ENCODE measurements at regions not wholly inside any gene's neighbourhood (a gene's known extent, or its start where the extent isn't known, plus 50 kb on each side); places are given as distances from the start of the nearest gene placed in this dataset.

- intact Hi-C loops (cut with micrococcal nuclease; ENCODE audit: unreplicated experiment): no loop called here
- no peak overlapping the region for H3K27ac ChIP-seq (ENCODE audit: low read depth, low read length, poor library complexity, severe bottlenecking)
These were observed 454.7 kb upstream of the TSHZ3 start for GRCh38 chr19:31803835-31804446.

DNA sequence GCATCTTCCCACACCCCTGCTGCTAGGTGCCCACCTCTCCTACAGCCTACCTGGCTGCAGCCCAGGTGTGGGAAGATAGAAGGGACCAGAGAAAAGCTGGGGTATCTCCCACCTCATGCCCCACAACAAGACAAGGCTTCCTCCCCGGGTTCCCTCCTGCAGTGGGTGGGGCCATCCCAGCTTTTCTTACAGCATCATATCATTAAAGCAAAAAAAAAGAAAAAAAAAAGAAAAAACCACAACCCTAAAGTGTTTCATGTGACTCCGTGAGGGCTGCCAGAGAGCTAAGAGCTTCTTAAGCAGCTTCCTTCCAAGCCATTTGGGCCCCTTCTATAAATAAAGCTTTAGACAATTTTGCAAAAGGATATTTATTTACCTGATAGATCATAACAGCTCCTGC, 455.4 kb upstream of the TSHZ3 start:
- TF ChIP-seq EZH2phosphoT487 (IDR thresholded peaks at IDR 0.05; ENCODE audit: borderline replicate concordance, low read depth, low read length): no peak
- ChIA-PET CTCF (ENCODE audit: unreplicated experiment) (no interaction called here), POLR2A (no interaction called here)
- Histone ChIP-seq H4K20me1 (ENCODE audit: insufficient read depth, low read length) (no peaks in the 10 kb centered on the region), H3K27ac (ENCODE audit: low read depth, low read length, poor library complexity, severe bottlenecking) (no peak overlapping the region), H3K4me2 (ENCODE audit: low read length) (no peak overlapping the region), H3K9me2 (ENCODE audit: insufficient read depth, low read length) (no peaks in the 10 kb centered on the region), H3K9me3 (ENCODE audit: low read length) (no peaks in the 10 kb centered on the region), H3K4me1 (ENCODE audit: insufficient read depth, low read length, poor library complexity, severe bottlenecking) (no peaks in the 10 kb centered on the region), H3K79me2 (ENCODE audit: insufficient read depth, low read depth, low read length) (no peaks in the 10 kb centered on the region), H3K4me3 (ENCODE audit: low read depth, low read length, poor library complexity, severe bottlenecking) (no peak overlapping the region), H2AFZ (ENCODE audit: low read length) (no peak overlapping the region), H3K36me3 (ENCODE audit: insufficient read depth, low read length) (no peaks in the 10 kb centered on the region)
- intact Hi-C loops (cut with micrococcal nuclease; ENCODE audit: unreplicated experiment): no loop called here
- DNase-seq (ENCODE audit: low spot score): no peak
- BruUV-seq (replicated peaks): no TSS peak

More at GRCh38 chr19:31803835-31804446, 454.7 kb upstream of the TSHZ3 start:
- H4K20me1 ChIP-seq (ENCODE audit: insufficient read depth, low read length): no peaks in the 10 kb centered on the region
- CTCF ChIA-PET (ENCODE audit: unreplicated experiment): no interaction called here
- no peaks in the 10 kb centered on the region for H3K36me3 ChIP-seq (ENCODE audit: insufficient read depth, low read length)
- H3K4me3 ChIP-seq (ENCODE audit: low read depth, low read length, poor library complexity, severe bottlenecking): no peak overlapping the region
- no peaks in the 10 kb centered on the region for H3K9me3 ChIP-seq (ENCODE audit: low read length)
- no TSS peak for BruUV-seq (replicated peaks)
- no peaks in the 10 kb centered on the region for H3K9me2 ChIP-seq (ENCODE audit: insufficient read depth, low read length)
- DNase-seq (ENCODE audit: low spot score): no peak
- POLR2A ChIA-PET: no interaction called here
- H2AFZ ChIP-seq (ENCODE audit: low read length): no peak overlapping the region
- H3K4me1 ChIP-seq (ENCODE audit: insufficient read depth, low read length, poor library complexity, severe bottlenecking): no peaks in the 10 kb centered on the region
- H3K79me2 ChIP-seq (ENCODE audit: insufficient read depth, low read depth, low read length): no peaks in the 10 kb centered on the region
- no peak overlapping the region for H3K4me2 ChIP-seq (ENCODE audit: low read length)
- TF ChIP-seq EZH2phosphoT487 (IDR thresholded peaks at IDR 0.05; ENCODE audit: borderline replicate concordance, low read depth, low read length): no peak
- TF ChIP-seq, protein P1, sequence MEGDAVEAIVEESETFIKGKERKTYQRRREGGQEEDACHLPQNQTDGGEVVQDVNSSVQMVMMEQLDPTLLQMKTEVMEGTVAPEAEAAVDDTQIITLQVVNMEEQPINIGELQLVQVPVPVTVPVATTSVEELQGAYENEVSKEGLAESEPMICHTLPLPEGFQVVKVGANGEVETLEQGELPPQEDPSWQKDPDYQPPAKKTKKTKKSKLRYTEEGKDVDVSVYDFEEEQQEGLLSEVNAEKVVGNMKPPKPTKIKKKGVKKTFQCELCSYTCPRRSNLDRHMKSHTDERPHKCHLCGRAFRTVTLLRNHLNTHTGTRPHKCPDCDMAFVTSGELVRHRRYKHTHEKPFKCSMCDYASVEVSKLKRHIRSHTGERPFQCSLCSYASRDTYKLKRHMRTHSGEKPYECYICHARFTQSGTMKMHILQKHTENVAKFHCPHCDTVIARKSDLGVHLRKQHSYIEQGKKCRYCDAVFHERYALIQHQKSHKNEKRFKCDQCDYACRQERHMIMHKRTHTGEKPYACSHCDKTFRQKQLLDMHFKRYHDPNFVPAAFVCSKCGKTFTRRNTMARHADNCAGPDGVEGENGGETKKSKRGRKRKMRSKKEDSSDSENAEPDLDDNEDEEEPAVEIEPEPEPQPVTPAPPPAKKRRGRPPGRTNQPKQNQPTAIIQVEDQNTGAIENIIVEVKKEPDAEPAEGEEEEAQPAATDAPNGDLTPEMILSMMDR (conservative IDR thresholded peaks at IDR 0.05; ENCODE audit: low read length): no peak

DNA sequence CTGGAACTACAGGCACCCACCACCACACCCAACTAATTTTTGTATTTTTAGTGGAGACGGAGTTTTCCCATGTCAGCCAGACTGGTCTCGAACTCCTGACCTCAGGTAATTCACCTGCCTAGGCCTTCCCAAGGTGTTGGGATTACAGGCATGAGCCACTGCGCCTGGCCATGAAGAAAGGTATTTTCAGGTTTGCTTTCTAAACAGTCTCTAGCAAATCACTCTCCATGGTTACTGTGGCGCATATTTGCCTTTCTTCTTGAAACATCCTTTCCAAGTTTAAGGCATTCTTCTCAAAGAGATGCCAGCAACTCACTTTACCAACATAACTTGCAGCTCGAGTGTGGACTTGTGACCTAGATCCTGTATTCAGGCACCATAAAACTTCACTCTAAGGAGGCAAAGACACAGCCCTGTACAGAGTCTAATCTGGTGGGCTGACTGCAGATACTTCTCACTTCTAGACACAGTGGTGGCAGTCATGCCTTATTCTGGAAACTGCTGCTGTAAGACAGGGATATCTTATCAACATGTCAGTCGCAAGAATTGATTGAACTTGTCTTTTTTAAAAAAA, 461.4 kb upstream of the TSHZ3 start:
- Histone ChIP-seq H4K20me1 (ENCODE audit: insufficient read depth, low read length) (no peaks in the 10 kb centered on the region), H3K79me2 (ENCODE audit: insufficient read depth, low read depth, low read length) (no peaks in the 10 kb centered on the region), H2AFZ (ENCODE audit: low read length) (no peak overlapping the region), H3K9me3 (ENCODE audit: low read length) (no peaks in the 10 kb centered on the region), H3K4me2 (ENCODE audit: low read length) (no peak overlapping the region), H3K36me3 (ENCODE audit: insufficient read depth, low read length) (no peaks in the 10 kb centered on the region), H3K4me1 (ENCODE audit: insufficient read depth, low read length, poor library complexity, severe bottlenecking) (no peaks in the 10 kb centered on the region), H3K4me3 (ENCODE audit: low read depth, low read length, poor library complexity, severe bottlenecking) (no peak overlapping the region), H3K27ac (ENCODE audit: low read depth, low read length, poor library complexity, severe bottlenecking) (no peak overlapping the region), H3K9me2 (ENCODE audit: insufficient read depth, low read length) (no peaks in the 10 kb centered on the region)
- intact Hi-C loops (cut with micrococcal nuclease; ENCODE audit: unreplicated experiment): no loop called here
- ChIA-PET CTCF (ENCODE audit: unreplicated experiment) (no interaction called here), POLR2A (no interaction called here)
- no TSS peak for BruUV-seq (replicated peaks)
- TF ChIP-seq, protein P1 (conservative IDR thresholded peaks at IDR 0.05; ENCODE audit: low read length): no peak
- TF ChIP-seq EZH2phosphoT487 (IDR thresholded peaks at IDR 0.05; ENCODE audit: borderline replicate concordance, low read depth, low read length): no peak
- DNase-seq (ENCODE audit: low spot score): no peak
